ENCODE measurements at regions not wholly inside any gene's neighbourhood (a gene's known extent, or its start where the extent isn't known, plus 50 kb on each side); places are given as distances from the start of the nearest gene placed in this dataset.

DNA sequence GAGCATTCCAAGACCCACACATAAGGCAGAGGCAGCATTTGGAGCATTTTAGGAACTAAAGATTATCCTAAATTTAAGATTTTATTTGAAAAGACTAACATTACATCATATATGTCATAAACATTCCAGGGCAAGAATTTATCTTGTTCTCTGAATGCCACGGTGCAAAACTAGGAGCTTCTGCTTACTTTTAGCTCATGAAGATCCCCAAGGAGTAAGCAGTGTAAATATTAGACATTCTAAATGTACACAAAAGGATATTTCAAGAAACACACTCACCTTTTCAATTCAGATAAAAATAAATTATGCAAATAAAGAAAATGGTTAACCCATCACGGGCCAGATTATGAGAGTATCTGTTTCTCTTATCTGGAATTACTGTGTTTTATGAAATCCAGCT, 101.7 kb upstream of the ETAA1 start:
- Histone ChIP-seq H3K4me1 (ENCODE audit: control insufficient read depth, insufficient read depth, low read length) (peaks cover 11% of the 10 kb centered on the region), H4K91ac (ENCODE audit: insufficient read depth, low read depth, low read length) (peak overlapping the region; percentile 19; the same call in 1 of the 2 replicates), H2BK15ac (ENCODE audit: low read depth, low read length) (no peak overlapping the region), H3K27me3 (ENCODE audit: control insufficient read depth, insufficient read depth, low read length) (no peaks in the 10 kb centered on the region), H3K56ac (ENCODE audit: extremely low read depth, insufficient read depth, low read length) (no peak overlapping the region), H3K4me3 (ENCODE audit: insufficient read depth, low read depth, low read length) (no peak overlapping the region), H3K9ac (ENCODE audit: low read depth, low read length) (no peak overlapping the region), H2AK9ac (replicated peaks; ENCODE audit: low read depth, low read length, poor library complexity) (no peak overlapping the region), H3K9me1 (ENCODE audit: insufficient read depth, low read length) (peaks cover 10% of the 10 kb centered on the region; the same call in 1 of the 2 replicates), H4K5ac (ENCODE audit: low read depth, low read length) (no peak overlapping the region; the same call in 1 of the 2 replicates), H3K9me3 (ENCODE audit: control insufficient read depth, insufficient read depth, low read length) (no peaks in the 10 kb centered on the region), H2AK5ac (ENCODE audit: low read depth, low read length) (no peak overlapping the region), H4K8ac (ENCODE audit: low read depth in 2 of 2, low read length in 2 of 2) (peak overlapping the region in 1 of 2 experiments; percentile 11; a peak in 2 of 4 replicates), H3K23ac (ENCODE audit: low read depth, low read length) (no peak overlapping the region), H4K20me1 (ENCODE audit: insufficient read depth, low read length) (no peaks in the 10 kb centered on the region), H3K36me3 (ENCODE audit: control insufficient read depth, insufficient read depth, low read length) (no peaks in the 10 kb centered on the region), H3K4me2 (ENCODE audit: low read depth, low read length) (peak overlapping the region; percentile 11; the same call in 1 of the 2 replicates), H3K79me1 (ENCODE audit: low read depth in 1 of 2, low read length in 2 of 2) (no peaks in the 10 kb centered on the region; a peak in 1 of 4 replicates), H3K27ac (ENCODE audit: insufficient read depth, low read length) (no peak overlapping the region), H3K14ac (replicated peaks; ENCODE audit: low read depth, low read length) (peak overlapping the region; percentile 37; the same call in 1 of the 2 replicates), H3K18ac (ENCODE audit: low read depth, low read length) (no peak overlapping the region; the same call in 1 of the 2 replicates), H3K4ac (ENCODE audit: low read depth, low read length) (no peak overlapping the region), H2AFZ (replicated peaks; ENCODE audit: low read length, poor library complexity) (no peak overlapping the region), H2BK20ac (ENCODE audit: low read depth, low read length) (peak overlapping the region; percentile 68; the same call in 1 of the 2 replicates), H2BK120ac (ENCODE audit: low read depth, low read length) (peak overlapping the region; percentile 72; the same call in 1 of the 2 replicates), H2BK5ac (ENCODE audit: low read depth, low read length, poor library complexity, severe bottlenecking) (peak overlapping the region; percentile 49)
- no TSS peak for BruUV-seq (replicated peaks)
- WGBS, 2 experiments (ENCODE audit: extremely low coverage in 2 of 2, insufficient read length in 1 of 2): no CpG with 5 or more reads among the region's 2 CpGs
- no peak for TF ChIP-seq BHLHE40 (IDR thresholded peaks at IDR 0.05; ENCODE audit: low read depth, low read length)
- no peak for TF ChIP-seq RAD21 (IDR thresholded peaks at IDR 0.05; ENCODE audit: low read length)
- TF ChIP-seq SMC3 (IDR thresholded peaks at IDR 0.05; ENCODE audit: low read depth, low read length): no peak
- TF ChIP-seq CHD1 (IDR thresholded peaks at IDR 0.05; ENCODE audit: low read depth, low read length): no peak
- TF ChIP-seq MAFK (IDR thresholded peaks at IDR 0.05; ENCODE audit: low read depth, low read length): no peak
- ChIA-PET CTCF (no interaction called here), POLR2A (ENCODE audit: unreplicated experiment) (no interaction called here)
- ATAC-seq (ENCODE audit: low read depth): peak; percentile 49
- no peak for DNase-seq
- intact Hi-C loops (cut with micrococcal nuclease): loop anchor here (2.0 kb wide), 1 partner anchor 13 kb away; no protein-coding TSS in a partner anchor
- in situ Hi-C loops (cut with MboI; ENCODE audit: low sequenced_read_pairs): no loop called here
- dilution Hi-C loops (cut with HindIII; ENCODE audit: low sequenced_read_pairs, unreplicated experiment): no loop called here

All from IMR-90 (cell line).